HG03571 (cell line): ENCODE measurements at regions not wholly inside any gene's neighbourhood (a gene's known extent, or its start where the extent isn't known, plus 50 kb on each side); places are given as distances from the start of the nearest gene placed in this dataset.
"Not testable (repeated sequence)": the region's sequence is repeated elsewhere in the genome, so short reads cannot be mapped to it uniquely, and the experiment has no call there.

Experiments used
- ATAC-seq: cut with Tn5 transposase; IDR thresholded peaks from one replicate; pipeline ENCODE4 v1.9.1; 2021; ENCODE audit not compliant: unreplicated experiment

GRCh38 chr6:26173836-26174145, 86.6 kb downstream of the HFE start:
- ATAC-seq = no peak

GRCh38 chr6:26175033-26175427, 87.8 kb downstream of the HFE start:
- no peak for ATAC-seq

GRCh38 chr6:26175428-26176181, 88.4 kb downstream of the HFE start:
- ATAC-seq = no peak

GRCh38 chr6:26179675-26180074, 92.4 kb downstream of the HFE start:
- ATAC-seq = no peak

- no peak for ATAC-seq
These were observed 93.1 kb downstream of the HFE start for GRCh38 chr6:26180346-26180745.

- ATAC-seq = no peak
These were observed 96.0 kb downstream of the HFE start for GRCh38 chr6:26183237-26183580.

GRCh38 chr6:26183581-26184366, 96.5 kb downstream of the HFE start:
- no peak for ATAC-seq

GRCh38 chr6:26184367-26184891, 97.2 kb downstream of the HFE start:
- no peak for ATAC-seq

GRCh38 chr6:26185004-26185403, 97.8 kb downstream of the HFE start:
- ATAC-seq = no peak

- ATAC-seq = no peak
These were observed 98.6 kb downstream of the HFE start for GRCh38 chr6:26185802-26186201.

GRCh38 chr6:26186652-26187051, 99.4 kb downstream of the HFE start:
- ATAC-seq = no peak

- no peak for ATAC-seq
These were observed 100.1 kb downstream of the HFE start for GRCh38 chr6:26187292-26187691.

GRCh38 chr6:26187981-26188635, 100.9 kb downstream of the HFE start:
- ATAC-seq = no peak

GRCh38 chr6:26191512-26191911, 104.3 kb downstream of the HFE start:
- ATAC-seq = not testable (repeated sequence)

- ATAC-seq = no peak
These were observed 106.5 kb downstream of the HFE start for GRCh38 chr6:26193467-26194328.

GRCh38 chr6:26194329-26194701, 107.1 kb downstream of the HFE start:
- ATAC-seq = no peak

- no peak for ATAC-seq
These were observed 107.7 kb downstream of the HFE start for GRCh38 chr6:26194816-26195375.

- no peak for ATAC-seq
These were observed 108.2 kb downstream of the HFE start for GRCh38 chr6:26195376-26195923.

- ATAC-seq = no peak
These were observed 109.0 kb downstream of the HFE start for GRCh38 chr6:26195924-26196845.
